DMS79 treated with DMSO at 0.1 percent for 48 hours (cell line): ENCODE measurements at regions not wholly inside any gene's neighbourhood (a gene's known extent, or its start where the extent isn't known, plus 50 kb on each side); places are given as distances from the start of the nearest gene placed in this dataset.

Experiments
- DNase-seq: peaks from one replicate; lab custom pipeline; 2025; lab: John Stamatoyannopoulos, UW

GRCh38 chr4:81773557-81773956 is 301.9 kb upstream of the RASGEF1B start:
- no peak for DNase-seq

GRCh38 chr4:81771721-81772120 is 300.0 kb upstream of the RASGEF1B start:
- no peak for DNase-seq

- no peak for DNase-seq
Measured at GRCh38 chr4:81769244-81769643, 297.5 kb upstream of the RASGEF1B start.

GRCh38 chr4:81758574-81759264 is 287.0 kb upstream of the RASGEF1B start:
- no peak for DNase-seq

GRCh38 chr4:81757691-81758090 is 286.0 kb upstream of the RASGEF1B start:
- peak; percentile 98 for DNase-seq

GRCh38 chr4:81756973-81757372 is 285.3 kb upstream of the RASGEF1B start:
- DNase-seq, result no peak

- peak; percentile 74 for DNase-seq
Measured at GRCh38 chr4:81756042-81756441, 284.3 kb upstream of the RASGEF1B start.

GRCh38 chr4:81754169-81754568 is 282.5 kb upstream of the RASGEF1B start:
- no peak for DNase-seq

GRCh38 chr4:81751531-81752289 is 280.0 kb upstream of the RASGEF1B start:
- DNase-seq, result no peak

- DNase-seq, result no peak
Measured at GRCh38 chr4:81747242-81747930, 275.7 kb upstream of the RASGEF1B start.

- no peak for DNase-seq
Measured at GRCh38 chr4:81746773-81747172, 275.1 kb upstream of the RASGEF1B start.

- DNase-seq, result no peak
Measured at GRCh38 chr4:81746071-81746470, 274.4 kb upstream of the RASGEF1B start.

- no peak for DNase-seq
Measured at GRCh38 chr4:81745050-81745449, 273.3 kb upstream of the RASGEF1B start.

GRCh38 chr4:81743731-81744435 is 272.2 kb upstream of the RASGEF1B start:
- no peak for DNase-seq

GRCh38 chr4:81740487-81740886 is 268.8 kb upstream of the RASGEF1B start:
- DNase-seq, result no peak

GRCh38 chr4:81738891-81739290 is 267.2 kb upstream of the RASGEF1B start:
- no peak for DNase-seq

GRCh38 chr4:81737865-81738559 is 266.3 kb upstream of the RASGEF1B start:
- DNase-seq, result no peak

- DNase-seq, result no peak
Measured at GRCh38 chr4:81736324-81736723, 264.6 kb upstream of the RASGEF1B start.

- DNase-seq, result no peak
Measured at GRCh38 chr4:81732980-81733379, 261.3 kb upstream of the RASGEF1B start.

GRCh38 chr4:81724925-81725329 is 253.2 kb upstream of the RASGEF1B start:
- DNase-seq, result peak; percentile 57

GRCh38 chr4:81723927-81724587 is 252.3 kb upstream of the RASGEF1B start:
- DNase-seq, result peak; percentile 51
